ENCODE measurements at regions not wholly inside any gene's neighbourhood (a gene's known extent, or its start where the extent isn't known, plus 50 kb on each side); places are given as distances from the start of the nearest gene placed in this dataset.
"Not testable (repeated sequence)": the region's sequence is repeated elsewhere in the genome, so short reads cannot be mapped to it uniquely, and the experiment has no call there.

GRCh38 chr5:99088309-99088708, 159.5 kb upstream of the CHD1 start:
- DNase-seq (ENCODE audit: extremely low read depth in 1 of 2, low read depth in 1 of 2), result no peak

DNA sequence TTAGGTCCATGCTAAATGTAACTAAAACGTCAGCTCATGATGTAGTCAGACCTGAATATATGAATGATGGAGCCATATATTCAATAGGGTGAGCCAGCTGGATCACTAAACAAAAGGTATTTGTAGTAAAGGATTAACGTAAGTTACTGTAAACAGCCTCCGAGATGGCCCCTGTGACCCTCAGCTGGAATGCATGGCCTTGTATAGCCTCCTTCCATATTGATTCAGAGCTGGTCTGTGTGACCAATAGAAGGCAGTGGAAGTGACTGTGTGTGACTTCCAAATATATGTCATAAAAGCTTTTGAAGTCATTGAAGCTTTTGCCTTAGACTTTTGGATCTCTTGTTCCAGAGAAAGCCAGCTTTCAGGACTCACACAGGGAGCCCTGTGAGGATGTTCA, 154.4 kb upstream of the CHD1 start:
- DNase-seq (ENCODE audit: extremely low read depth in 1 of 2, low read depth in 1 of 2), result no peak

DNA sequence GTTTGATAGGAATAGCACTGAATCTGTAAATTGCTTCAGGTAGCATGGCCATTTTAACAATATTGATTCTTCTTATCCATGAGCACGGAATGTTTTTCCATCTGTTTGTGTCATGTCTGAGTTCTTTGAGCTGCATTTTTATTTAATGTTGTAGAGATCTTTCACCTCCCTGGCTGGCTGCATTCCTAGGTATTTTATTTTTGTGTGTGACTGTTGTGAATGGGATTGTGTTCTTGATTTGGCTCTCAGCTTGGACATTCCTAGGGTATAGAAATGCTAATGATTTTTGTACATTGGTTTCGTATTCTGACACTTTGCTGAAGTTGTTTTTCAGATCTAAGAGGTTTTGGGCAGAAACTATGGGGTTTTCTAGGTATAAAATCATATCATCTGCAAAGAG, 152.9 kb upstream of the CHD1 start:
- no peak for DNase-seq (ENCODE audit: extremely low read depth in 1 of 2, low read depth in 1 of 2)

DNA sequence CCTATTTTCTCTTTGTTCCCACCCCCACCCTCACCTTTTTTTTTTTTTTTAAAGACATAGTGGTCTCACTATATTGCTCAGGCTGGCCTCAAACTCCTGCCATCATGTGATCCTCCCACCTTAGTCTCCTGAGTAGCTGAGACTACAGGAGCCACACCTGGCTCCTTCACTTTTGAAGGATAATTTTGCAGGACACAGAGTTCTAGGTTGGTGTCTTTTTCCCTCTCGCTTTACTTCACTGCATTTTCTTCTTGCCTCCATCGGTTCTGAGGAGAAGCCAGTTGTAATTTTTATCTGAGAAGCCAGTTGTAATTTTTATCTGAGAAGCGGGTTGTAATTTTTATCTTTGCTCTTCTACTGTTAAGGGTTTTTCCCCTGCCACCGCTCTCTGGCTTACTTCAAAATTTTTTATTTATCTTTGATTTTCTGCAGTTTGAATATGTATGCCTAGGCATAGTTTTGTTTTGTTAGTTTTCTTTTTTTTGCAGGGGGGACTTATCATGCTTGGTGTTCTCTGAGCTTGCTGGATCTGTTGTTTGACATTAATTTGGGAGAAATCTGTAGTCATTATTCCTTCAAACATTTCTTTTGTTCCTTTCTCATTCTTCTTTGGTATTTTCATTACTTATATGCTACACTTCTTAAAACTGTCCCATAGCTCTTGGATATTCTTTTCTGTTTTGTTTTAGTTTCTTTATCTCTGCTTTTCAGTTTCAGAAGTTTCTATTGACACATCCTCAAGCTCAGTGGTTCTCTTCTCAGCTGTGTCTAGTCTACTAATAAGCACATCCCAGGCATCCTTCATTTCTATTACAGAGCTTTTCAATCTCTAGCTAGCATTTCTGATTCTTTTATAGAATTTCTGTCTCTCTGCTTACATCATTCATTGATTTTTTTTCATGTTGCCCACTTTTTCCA, 148.2 kb upstream of the CHD1 start:
- DNase-seq (ENCODE audit: extremely low read depth in 1 of 2, low read depth in 1 of 2), result no peak

- no peak for DNase-seq (ENCODE audit: extremely low read depth in 1 of 2, low read depth in 1 of 2)
Measured at GRCh38 chr5:99072846-99073245, 144.0 kb upstream of the CHD1 start.

GRCh38 chr5:99070822-99071221, 142.0 kb upstream of the CHD1 start:
- DNase-seq (ENCODE audit: extremely low read depth in 1 of 2, low read depth in 1 of 2), result no peak

DNA sequence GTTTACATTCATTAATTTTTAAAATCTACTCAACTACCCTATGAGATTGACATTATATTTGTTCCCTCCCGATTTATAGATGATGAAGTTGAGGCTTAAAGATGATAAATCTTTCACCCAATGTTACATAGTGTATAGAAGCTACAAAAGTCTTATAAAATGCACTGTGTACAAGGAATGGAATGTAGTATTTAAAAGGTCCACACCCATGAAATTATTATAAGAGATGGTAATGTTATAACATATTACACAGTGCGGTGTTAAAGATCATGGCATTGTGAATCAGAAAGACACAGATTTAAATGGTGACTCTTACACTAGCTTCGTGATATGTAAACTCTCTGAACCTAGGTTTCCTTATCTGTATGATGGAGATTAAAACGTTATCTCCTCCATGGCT, 141.6 kb upstream of the CHD1 start:
- DNase-seq (ENCODE audit: extremely low read depth in 1 of 2, low read depth in 1 of 2), result no peak

- no peak for DNase-seq (ENCODE audit: extremely low read depth in 1 of 2, low read depth in 1 of 2)
Measured at GRCh38 chr5:99068944-99069650, 140.3 kb upstream of the CHD1 start.

- DNase-seq (ENCODE audit: extremely low read depth in 1 of 2, low read depth in 1 of 2), result no peak
Measured at GRCh38 chr5:99063737-99064136, 134.9 kb upstream of the CHD1 start.

DNA sequence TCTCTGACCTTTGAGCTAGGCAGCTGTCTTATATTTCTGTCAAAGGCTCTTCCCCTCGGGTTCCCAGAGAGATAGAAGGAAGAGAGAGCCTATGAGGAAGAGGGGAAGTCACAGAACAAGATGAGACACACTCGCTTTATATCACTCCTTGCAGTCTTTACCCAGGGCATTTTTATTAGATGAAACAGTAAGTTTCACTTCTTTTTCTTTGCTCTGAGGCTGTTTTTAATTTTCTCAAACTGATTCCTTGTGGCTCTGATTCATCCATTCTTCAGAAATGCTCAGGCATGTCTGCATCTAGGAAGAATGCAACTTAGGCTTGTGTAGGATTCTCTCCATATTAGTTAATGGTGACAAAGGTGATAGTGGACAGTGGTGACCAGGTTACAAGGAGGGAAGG, 132.9 kb upstream of the CHD1 start:
- DNase-seq (ENCODE audit: extremely low read depth in 1 of 2, low read depth in 1 of 2), result no peak

DNA sequence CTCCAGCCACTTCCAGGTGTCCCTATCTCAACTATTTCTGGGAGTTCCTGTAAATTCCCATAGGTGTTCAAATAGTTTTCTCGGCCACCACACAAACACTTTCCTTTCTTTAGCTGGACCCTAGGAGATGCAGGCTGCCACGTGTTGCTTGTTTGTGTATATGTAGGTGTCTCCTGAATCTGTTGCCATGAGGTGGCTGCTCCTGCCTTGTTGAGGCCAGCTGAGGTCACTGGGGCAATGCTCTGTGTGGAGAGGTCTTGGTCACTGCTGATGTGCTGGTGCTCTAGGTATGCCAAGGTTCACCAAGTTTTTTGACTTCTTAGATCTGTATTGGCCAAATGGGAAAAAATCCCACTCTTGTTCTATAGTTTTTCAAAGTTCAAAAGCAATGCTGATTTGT, 132.5 kb upstream of the CHD1 start:
- DNase-seq (ENCODE audit: extremely low read depth in 1 of 2, low read depth in 1 of 2), result no peak

DNA sequence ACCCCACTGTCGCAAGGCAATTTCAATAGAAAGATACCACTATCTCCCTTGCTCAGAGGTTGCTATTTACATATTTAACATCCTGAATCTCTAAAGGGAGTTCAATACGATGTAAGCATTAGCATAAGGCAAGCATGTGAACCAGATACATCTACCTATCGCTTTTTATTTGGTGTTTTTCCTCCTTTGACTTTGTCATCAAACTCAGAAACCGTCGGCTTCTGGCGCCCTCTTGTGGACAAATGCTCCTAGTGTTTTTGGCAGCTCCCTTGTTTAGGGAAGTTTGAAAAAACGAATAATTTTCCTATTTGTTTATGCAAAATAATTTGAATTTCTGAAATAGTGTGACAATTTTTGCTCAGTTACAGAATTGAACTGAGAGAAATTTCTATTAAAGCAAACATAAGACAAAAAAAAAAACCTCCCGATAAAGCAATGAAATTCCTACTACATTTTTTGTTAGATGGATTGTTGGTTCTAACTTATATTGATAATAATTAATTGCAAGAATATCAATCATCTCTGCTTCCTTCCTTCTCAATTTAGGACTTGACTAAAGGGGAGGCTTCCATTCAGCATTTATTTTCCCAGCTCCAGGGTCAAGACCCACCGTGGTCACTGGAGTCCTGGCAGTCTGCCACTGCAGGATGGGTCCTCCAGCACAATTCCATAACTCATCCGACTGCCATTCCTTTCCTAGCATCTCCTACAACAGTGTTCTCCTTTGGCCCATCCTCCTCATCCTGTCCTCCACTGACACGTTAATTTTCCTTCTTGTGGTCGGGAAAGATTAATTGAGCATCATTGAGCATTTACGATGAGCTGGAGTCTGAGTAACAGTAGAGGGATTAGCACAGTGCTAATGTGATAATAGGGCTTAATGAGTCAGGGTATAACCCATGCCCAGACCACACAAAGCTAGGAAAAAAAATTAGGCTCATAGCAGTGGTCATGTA, 131.8 kb upstream of the CHD1 start:
- DNase-seq (ENCODE audit: extremely low read depth in 1 of 2, low read depth in 1 of 2), result peak; percentile 41 to 62

GRCh38 chr5:99059685-99060084, 130.9 kb upstream of the CHD1 start:
- no peak for DNase-seq (ENCODE audit: extremely low read depth in 1 of 2, low read depth in 1 of 2)

GRCh38 chr5:99058466-99058865, 129.7 kb upstream of the CHD1 start:
- no peak for DNase-seq (ENCODE audit: extremely low read depth in 1 of 2, low read depth in 1 of 2)

GRCh38 chr5:99054972-99055371, 126.2 kb upstream of the CHD1 start:
- DNase-seq (ENCODE audit: extremely low read depth in 1 of 2, low read depth in 1 of 2), result no peak

DNA sequence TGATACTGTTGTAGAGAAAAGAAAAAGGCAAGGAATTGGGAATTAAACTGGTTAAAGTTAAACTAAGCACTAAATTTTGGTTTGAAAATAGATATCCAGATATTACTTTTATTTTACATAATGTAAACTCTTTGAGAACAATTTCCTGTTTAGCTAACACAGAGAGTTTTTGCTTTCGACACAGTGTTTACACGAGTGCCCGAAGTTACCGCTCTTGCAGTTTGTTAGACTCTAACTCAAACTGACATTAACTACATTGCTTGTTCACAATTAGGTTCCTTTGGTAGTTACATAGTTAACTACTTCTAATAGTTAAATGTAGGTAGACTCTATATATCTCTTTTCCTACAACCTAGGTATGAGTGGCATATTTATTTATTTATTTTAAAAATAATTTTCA, 117.1 kb upstream of the CHD1 start:
- DNase-seq (ENCODE audit: extremely low read depth in 1 of 2, low read depth in 1 of 2), result no peak

- not testable (repeated sequence) for DNase-seq (ENCODE audit: extremely low read depth in 1 of 2, low read depth in 1 of 2)
Measured at GRCh38 chr5:99043257-99043656, 114.5 kb upstream of the CHD1 start.

DNA sequence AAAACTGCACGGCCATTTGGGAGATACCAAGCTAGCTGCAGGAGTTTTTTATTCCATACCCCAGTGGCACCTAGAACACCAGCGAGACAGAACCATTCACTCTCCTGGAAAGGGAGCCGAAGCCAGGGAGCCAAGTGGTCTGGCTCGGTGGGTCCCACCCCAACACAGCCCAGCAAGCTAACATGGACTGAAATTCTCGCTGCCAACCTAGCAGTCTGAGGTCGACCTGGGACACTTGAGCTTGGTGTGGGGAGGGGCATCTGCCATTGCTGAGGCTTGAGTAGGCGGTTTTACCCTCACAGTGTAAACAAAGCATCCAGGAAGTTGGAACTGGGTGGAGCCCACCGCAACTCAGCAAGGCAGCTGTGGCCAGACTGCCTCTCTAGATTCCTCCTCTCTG, 108.9 kb upstream of the CHD1 start:
- peak in 1 of 2 donors; percentile 8 for DNase-seq (ENCODE audit: extremely low read depth in 1 of 2, low read depth in 1 of 2)

DNA sequence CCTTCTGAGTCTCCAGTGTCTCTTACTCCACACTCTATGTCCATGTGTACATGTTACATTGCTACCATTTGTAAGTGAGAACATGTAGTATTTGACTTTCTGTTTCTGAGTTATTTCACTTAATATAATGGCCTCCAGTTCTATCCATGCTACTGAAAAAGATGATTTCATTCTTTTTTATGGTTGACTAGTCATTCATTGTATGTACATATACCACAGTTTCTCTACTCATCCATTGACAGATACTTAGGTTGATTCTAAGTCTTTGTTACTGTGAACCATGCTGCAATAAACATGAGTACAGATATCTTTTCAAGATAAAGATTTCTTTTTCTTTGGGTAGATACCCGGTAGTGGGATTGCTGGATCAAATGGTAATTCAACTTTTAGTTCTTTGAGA, 107.1 kb upstream of the CHD1 start:
- no peak for DNase-seq (ENCODE audit: extremely low read depth in 1 of 2, low read depth in 1 of 2)

- no peak for DNase-seq (ENCODE audit: extremely low read depth in 1 of 2, low read depth in 1 of 2)
Measured at GRCh38 chr5:99034336-99034735, 105.5 kb upstream of the CHD1 start.
